HG03460 (cell line): ENCODE measurements at regions not wholly inside any gene's neighbourhood (a gene's known extent, or its start where the extent isn't known, plus 50 kb on each side); places are given as distances from the start of the nearest gene placed in this dataset.
A peak's percentile ranks its signal among the peaks of the same experiment; 100 is the strongest.

Experiments used
- ATAC-seq: cut with Tn5 transposase; IDR thresholded peaks from one replicate; pipeline ENCODE4 v1.9.1; 2021; ENCODE audit not compliant: unreplicated experiment

DNA sequence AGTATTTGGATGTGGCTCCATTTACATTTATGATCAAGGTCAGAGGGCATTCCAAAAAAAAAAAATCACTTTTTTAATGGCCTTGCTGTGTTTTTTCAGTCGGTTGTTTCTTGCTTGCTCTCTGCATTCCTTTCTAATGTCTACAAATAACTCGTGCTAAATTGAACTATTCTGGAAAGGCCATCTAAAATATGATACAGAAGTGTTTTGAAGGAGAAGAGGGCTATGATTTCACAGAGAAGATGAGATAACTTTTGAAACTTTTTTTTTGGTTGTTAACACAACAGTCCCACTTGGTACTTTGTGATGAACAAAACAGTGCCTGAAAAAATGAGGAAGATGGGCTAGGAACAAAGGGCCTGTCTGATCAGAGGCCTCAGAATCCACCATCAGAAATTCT lies 156.1 kb upstream of the SMLR1 start:
- ATAC-seq, result no peak

DNA sequence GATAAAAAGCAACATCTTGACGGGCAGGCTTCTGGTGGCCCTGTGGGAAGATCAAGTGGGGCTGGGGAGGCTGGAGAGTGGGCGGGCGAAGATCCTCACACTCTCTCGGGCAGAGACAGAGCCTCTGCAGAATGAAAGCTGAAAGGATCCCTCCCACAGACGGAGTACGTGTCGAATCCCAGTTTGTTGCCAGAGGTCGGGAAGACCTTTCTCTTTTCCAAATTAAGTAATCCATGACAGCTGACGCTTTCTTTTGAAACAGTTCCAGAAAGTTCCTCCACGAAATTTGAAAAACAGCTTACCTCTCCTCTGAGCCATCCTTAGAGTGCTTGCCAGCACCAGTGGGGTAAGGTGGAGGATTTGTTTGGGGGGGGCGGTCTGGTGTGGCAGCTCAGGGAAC lies 155.6 kb upstream of the SMLR1 start:
- no peak for ATAC-seq

DNA sequence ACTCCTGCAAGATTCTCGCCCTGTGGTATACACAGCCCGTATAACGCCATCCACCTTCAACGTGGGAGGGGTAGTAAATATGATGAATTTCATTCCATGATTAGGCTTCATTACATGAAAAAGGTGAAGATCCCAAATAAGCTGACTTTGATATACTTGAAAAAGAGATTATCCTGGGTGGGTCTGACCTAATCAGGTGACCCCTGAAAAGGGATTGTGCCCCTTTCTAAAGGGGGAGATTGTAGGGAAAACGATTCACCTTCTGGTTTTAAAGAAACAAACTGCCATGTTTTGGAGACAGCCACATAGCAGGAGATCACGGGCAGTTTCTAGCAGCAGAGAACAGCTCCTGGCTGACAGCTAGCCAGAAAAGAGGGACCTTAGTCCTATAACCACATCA lies 155.1 kb upstream of the SMLR1 start:
- ATAC-seq, result no peak

DNA sequence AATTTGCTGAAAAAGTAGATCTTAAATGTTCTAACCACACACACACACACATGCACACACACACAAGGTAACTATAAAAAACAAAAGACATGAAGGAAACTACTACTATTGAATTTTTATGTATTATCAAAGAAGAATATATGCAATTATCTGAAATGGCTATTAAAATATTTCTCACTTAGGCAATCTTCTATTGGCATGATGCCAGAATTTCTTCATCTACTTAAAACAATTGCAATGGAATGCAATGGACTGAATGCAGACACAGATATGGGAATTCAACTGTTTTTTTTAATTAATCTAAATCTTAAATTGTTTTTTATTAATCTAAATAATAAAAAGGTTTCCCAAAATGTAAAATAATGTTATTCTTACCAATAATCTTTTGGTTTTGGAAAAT lies 152.6 kb upstream of the SMLR1 start:
- no peak for ATAC-seq

DNA sequence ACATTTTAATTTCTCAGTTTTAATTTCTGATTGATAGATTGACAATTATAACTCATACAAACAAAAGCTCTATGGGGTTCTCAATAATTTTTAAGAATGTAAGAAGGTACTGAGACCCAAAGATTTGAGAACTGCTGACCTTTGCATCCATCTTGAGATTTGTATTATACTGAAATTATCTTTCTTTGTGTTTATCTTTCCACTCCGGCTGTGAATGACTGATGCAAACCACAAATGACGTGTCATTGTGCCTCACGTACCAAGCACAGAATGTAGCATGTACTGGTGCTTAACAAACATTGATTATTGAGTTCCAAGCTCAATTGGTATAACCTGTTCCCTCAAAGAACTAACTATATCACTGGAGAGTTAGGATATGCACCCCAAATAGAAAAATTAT lies 152.1 kb upstream of the SMLR1 start:
- no peak for ATAC-seq

DNA sequence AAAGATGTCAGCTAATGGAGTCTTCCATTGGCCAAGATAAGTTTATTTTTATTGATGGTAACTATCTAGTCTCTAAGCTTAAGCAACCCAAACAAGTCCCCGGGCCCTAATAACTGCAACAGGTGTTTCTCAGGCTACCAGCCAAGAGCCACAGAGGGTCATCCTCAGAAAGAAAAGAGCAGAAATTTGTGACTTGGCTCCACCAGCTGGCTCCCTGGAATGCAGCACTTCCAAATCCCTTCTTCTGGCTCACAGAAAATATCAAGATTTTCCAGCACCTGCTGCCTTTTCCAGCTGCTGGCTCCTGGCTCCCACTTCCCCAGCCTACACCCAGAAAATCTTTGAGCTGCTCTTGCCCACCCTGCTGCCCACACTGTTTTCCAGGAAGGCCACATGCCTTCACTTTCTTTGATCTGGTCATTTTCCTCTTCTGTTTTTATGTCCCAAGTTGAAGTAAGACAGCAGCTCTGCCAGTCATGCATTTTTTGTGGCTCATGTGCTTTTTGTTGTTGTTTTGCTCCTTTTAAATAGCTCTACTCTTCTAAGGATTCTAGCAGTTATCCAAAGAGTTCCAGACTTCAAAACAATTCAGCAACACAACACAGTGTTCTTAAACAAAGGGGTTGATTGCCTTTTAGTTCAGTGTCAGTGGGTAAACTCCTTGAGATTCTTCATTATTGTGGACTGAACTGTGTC lies 151.0 kb upstream of the SMLR1 start:
- ATAC-seq, result no peak

DNA sequence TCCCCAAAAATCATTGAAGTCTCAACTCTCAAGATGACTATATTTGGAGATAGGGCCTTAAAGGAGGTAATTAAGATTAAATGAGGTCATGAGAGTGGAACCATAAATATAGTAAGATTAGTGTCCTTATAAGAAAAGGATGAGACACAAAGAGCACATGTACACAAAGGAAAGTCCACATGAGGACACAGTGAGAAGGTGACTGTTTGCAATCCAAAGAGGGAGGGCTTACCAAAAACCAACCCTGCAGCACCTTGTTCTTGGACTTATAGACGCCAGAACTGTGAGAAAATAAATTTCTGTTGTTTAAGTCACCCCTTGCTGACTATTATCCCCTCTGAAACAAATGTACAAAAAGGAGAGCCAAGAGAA lies 150.4 kb upstream of the SMLR1 start:
- ATAC-seq, result no peak

DNA sequence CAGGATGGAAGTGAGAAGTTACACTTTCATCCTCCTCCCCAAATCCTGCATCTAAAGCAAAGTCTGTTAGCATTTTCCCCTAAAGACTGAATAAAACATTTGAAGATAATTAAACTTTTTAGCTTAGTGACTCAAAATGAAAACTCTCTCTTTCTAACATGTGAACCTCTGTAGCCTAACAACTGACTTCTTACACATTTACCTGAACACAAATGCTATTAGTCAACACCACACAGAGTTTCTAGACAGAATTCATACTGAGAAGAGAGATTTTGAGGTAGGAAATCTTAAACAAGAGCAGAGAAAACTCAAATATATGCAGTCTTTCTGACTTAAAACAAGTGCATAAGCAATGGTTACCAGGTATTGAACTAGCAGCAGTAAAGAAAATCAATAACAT lies 149.9 kb upstream of the SMLR1 start:
- no peak for ATAC-seq

DNA sequence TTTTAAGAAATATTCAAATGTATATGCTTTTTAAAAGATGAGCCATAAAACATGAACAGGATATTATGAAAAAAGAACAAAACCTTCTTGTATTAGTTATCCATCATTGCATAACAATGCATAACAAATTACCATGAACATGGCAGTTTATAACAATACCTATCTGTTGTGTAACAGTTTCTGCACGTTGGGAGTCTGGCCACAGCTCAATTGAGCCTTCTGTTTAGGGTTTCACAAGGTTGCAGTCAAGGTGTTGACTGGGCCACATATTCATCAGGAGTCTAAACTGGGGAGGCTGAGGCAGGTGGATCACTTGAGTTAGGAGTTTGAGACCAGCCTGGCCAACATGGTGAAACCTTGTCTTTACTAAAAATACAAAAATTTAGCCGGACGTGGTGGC lies 149.4 kb upstream of the SMLR1 start:
- no peak for ATAC-seq

DNA sequence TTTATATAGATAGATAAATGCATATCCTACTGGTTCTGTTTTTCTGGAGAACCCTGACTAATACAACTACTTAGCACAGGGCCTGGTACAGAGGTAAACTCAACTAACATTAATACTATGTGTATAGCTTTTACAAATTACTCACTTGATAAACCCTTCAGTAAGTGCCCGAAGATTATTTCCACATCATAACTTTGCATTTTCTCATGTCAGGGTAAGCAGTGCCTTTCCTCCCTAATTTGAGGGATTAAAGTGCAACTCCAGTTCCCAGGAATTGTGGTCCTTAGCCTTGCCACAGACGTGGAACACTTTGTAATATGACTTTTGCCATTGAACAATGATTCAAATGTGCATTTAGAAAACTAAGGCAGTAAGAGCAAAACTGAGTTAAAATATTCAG lies 147.5 kb upstream of the SMLR1 start:
- no peak for ATAC-seq

DNA sequence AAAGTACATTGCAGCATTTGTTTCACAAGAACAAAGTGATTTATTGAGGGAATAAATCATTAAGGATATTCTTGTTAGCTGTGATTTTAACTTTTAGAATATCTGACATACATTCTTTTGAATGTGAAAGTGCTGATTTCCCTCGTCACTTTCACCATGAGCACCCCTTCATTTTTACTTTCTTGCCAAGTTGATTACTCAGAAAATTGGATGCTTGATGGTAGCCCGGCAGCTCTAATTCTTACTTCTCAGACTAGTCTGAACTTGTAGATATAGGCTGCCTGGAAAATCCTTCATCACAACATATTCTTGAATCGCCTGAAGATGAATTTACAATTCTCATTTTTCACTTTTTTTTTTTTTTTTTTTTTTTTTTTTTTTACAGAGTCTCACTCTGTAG lies 147.1 kb upstream of the SMLR1 start:
- no peak for ATAC-seq

DNA sequence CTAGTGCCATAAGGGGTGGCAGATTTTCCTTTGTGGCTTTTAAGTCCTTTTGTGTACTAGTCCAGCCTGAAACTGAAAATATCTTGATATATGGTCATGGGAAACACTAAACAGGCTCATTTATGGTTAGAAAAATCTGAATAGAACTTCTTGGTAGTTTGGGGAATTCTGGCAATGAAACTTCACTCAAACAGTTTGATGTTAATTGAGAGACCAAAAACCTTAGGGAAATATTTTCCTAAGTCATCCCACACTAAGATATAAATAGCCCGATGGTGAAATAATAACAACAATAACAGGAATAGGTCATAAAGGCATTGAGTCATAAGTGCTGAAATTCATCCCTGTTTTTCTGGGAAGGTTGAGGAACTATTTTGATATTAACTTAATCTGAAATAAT lies 146.2 kb upstream of the SMLR1 start:
- no peak for ATAC-seq

DNA sequence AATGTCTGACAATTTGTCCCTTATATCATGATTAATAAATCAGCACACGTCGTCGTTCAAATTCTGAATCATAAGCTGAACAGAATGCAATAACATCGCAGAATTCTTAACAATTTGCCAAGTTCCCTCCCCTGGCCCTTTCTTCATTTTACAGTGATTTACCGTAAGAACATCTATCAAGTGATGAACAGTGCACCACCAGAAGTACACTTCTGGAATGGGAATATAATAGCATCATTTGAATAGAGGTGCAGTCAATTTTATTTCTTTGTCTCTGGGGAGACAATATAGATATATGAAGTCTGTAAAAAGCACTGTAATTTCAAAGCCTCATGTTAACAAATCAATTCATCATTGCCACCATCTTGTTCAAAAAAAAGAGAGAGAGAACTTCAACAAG lies 145.1 kb upstream of the SMLR1 start:
- ATAC-seq, result no peak

DNA sequence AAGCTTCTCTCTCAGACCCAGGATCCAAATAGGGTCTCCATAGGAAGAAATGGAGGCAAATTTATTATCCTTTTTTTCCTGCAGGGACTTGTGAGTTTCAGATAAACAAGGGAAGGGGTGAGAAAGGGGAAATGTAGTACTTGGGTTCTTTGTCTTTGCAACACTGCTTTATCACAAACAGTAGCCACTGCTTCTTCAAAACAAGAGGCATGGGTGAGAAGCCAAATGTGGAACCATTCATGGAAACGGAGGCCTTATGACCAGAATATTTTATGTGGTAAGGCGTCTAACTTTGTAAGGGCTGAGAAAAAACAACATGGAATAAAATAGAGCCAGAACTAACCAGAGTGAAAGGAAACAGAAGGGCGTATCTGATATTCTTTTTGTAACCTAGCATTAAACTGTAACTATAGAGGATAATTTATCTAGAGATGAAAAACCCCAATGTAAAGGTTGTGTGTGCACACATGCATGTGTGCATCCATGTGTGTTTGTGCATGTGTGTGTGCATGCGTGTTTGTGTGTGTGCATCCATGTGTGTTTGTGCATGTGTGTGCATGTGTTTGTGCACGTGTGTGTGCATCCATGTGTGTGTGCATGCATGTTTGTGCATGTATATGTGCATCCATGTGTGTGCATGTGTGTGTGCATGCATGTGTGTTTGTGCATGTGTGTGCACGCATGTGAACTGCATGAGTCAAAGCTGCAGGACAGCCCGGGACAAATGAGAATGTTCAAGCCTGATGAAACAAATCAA lies 143.3 kb upstream of the SMLR1 start:
- no peak for ATAC-seq

DNA sequence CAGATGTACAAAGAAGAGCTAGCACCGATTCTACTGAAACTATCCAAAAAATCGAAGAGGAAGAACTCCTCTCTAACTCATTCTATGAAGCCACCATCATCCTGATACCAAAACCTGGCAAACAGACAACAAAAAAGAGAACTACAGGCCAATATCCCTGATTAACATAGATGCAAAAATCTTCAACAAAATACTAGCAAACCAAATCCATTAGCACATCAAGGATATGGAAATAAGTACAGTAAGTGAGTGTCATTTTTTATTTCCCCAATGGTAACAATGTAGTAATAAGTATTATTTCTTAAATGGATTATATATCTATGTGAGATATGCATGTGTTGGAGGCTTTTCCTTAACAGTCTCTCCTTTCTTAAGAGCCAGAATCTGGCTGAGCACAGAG lies 134.5 kb upstream of the SMLR1 start:
- no peak for ATAC-seq

DNA sequence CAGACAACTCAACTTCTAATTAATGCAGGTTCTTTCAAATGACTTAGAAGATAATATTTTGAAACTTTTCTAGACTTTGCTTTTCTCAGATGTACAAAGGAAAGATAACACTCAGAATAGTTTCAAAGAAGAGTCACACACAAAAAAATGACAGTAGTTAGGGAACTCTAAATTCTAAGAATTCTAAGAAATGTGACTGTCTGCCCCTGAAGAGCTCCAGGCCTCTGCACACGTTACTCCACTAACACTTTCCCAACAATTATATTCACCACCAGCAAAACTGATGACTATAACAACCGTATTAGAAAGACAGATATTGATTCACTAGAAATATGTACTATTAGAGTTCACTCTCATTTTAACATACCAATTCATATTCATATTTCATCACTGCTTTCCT lies 133.3 kb upstream of the SMLR1 start:
- ATAC-seq, result no peak

DNA sequence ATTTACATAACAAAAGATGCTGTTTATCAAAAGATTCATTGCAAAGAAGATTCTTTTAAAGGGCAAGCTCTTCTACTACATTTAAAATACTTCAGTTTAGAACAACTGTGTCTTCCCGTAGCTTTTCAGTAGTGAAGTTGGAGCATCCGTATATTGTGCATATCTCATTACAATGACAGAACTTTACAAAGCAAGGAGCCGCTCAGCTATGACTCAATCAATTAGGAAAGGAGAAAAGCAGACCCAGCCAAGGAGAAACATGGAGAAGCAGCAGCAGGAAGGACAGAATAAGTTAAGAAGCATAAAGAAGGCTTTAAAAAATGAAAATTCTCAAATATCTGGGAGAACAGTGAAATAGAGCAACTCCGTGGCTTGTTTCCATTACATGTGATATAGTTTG lies 132.6 kb upstream of the SMLR1 start:
- ATAC-seq, result no peak

DNA sequence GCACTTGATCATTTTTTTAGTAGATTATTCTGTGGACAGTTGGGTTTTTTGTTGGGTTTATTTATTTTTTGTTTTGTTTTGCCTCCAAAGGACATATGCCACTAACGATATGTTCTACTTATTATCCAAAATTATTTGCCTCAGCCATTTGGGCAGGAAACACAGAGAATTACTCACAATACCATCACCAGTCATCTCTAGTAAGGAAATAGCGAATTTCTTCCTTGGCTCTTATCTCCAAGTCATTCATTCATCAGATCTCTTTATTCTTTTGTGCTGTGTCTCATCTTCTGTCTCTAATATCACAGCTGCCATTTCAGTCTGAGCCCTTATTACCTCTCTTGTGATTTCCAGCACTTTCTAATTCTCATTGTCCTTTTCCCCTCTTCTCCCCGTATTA lies 130.4 kb upstream of the SMLR1 start:
- ATAC-seq, result no peak

DNA sequence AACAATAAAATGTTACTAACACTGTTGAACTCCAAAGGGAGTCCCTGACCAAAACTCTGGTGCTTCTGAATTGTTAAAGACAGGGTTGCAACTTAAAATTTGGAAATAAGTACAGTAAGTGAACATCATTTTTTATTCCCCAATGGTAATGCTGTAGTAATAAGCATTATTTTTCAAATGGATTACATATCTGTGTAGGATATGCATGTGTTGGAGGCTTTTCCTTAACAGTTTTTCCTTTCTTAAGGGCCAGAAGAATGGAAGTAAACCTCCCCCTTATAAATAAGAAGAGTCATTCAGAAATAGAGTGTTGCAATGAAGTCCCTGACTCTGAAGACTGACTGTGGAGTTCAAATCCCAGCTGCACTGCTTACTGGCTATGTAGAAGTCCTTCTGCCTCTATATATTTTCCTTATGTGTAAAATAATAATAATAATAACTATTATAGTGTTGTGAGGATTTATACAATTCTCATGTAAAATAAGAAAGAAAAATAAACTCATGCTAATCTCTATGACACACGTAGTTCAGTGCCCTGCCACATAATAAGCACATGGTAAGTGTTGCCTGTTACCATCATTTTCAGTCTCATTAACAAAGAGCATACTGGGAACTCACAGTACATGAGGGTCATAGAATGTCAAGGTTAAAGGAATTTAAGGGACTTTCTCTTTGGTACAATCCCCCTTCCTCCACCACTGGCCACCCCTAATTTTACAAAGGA lies 129.8 kb upstream of the SMLR1 start:
- peak; percentile 20 for ATAC-seq

DNA sequence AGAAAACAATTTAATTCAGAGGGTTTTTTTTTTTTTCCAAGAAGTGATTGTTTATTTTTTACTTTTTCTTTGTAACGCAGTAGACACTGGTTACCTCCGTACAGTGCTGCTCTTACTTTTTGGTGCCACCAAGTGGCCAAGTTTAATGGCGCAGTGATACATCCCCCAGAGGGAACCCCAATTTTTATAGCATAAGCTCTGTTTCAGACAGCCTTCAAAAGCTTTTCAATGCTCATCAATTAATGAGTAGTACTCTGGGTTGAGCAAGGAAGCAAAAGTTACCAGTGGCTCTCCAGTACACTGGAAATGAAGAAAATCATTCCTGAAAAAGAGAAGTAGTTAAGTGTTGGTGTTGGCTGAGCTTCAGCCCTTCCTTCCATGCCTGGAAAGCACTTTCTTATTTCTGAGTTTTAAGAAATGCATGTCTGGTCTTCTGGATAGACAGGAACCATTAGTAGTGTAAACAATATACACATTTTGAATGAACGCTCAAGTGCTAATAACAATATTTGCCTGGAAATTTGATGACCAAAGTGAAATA lies 129.1 kb upstream of the SMLR1 start:
- peak; percentile 74 for ATAC-seq

DNA sequence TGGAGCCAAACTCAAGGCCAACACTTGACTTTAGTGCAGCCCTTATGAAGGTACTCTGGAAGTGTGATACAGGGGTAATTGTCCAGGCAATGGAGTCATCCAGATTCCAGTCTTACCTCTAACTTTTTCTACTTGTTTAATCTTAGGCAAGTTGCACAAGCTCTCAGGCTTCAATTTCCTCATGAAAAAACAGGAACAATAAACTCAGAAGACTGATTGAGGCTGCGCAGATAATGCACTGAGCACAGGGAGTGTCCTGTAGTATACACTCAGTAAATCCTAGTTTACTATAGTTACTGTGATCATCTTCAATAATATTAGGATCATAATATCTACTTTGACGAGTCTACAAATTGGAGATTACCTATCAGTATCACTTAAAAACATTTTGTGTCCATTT lies 127.5 kb upstream of the SMLR1 start:
- no peak for ATAC-seq

DNA sequence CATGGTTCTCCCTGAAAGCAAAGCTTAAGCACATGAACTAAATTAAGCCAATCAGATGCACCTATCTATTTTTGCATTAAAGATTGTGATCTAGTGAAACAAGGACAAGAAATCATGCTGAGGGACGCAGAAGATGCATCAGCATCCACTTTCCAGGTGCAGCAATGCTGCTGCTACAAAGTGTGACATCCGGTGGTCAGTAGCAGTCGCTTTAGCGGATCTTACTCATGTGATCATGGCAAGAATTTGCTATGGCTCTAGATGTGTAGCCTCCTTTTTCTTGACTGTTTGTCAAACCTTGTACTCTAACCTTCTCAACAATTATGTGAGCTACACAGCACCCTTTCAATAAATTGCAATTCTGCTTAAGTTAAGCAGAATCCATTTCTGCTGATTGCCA lies 126.8 kb upstream of the SMLR1 start:
- no peak for ATAC-seq
